UCSD-AML1 (cell line): ENCODE measurements at regions not wholly inside any gene's neighbourhood (a gene's known extent, or its start where the extent isn't known, plus 50 kb on each side); places are given as distances from the start of the nearest gene placed in this dataset.
A peak's percentile ranks its signal among the peaks of the same experiment; 100 is the strongest.
"Not testable (repeated sequence)": the region's sequence is repeated elsewhere in the genome, so short reads cannot be mapped to it uniquely, and the experiment has no call there.

ENCODE experiments used
- DNase-seq: peaks from one replicate; lab custom pipeline; 2025; ENCODE audit not compliant: unreplicated experiment; lab: John Stamatoyannopoulos, UW

DNA sequence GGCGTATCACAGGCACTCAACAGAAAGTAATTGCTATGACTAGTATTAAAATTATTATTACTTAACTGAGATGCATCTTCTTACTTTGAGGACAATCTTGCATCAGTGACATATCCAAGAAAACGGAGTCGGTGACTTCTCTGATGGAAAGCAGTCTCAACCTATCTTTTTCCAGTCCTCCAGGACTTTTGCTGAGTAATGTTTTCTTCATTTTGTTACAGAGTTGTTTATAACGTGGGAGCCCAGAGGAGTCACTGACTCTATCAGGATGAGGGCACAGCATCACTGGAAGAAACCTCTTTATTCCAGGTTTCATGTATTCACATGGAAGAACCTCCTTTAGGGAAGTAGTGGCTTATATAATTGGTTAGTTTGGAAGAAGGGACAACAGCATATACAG lies 51.5 kb upstream of the MELK start:
- DNase-seq, result no peak

GRCh38 chr9:36517131-36517530 lies 55.6 kb upstream of the MELK start:
- no peak for DNase-seq

DNA sequence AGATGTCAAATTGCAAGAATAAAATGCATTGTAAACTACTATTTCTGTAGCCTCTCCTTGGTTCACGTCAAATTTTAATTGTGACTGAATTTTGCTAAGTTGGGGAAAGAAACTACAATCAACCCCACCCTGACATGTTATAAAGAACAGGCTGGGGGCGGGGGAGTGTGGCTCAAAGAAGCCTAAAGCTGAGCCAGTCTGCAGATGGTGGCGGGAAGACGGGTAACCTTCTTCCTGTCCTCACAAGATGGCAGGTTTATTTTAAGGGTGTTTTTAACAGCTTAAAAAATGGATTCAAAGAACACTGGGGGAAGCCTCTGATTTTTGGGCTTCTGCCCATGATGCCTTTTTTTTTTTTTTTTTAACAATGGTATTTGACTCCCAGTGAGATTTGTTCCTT lies 68.5 kb upstream of the MELK start:
- DNase-seq, result no peak

DNA sequence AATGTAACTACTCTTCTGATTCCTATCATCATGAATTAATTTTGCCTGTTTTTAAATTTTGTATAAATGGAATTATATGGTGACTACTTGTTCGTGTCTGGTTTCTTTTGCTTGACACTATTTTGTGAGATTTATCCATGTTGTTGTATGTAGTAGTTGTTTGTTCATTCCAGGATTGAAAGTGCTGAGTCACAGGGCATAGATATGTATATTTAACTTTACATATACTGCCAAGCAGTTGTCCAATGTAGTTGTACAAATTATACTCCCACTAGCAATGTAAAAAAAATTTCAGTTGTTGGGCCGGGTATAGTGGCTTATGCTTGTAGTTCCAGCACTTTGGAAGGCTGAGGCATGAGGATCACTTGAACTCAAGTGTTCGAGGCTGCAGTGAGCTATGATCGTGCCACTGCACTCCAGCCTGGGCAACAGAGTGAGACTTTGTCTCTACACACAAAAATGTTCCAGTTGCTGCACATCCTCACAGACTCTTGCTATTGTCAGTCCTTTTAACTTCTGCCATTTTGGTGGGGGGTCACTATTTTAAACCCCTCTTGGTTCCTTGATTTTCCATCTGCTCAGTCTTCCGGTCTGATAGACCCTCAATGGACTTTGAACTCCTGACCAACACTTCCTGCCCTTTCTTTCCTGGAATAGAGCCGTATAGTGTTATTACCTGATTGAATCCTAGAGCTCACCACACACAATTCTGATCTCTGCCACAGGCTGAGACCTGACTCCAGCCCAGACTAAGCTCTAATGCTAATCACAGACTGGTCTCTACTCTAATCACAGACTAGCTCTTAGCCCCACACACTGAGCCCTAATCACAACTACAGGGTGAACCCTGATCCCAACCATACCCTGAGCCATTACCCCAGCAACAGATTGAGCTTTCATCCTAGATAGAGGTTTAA lies 69.3 kb upstream of the MELK start:
- DNase-seq, result no peak

- DNase-seq, result no peak
Observed at GRCh38 chr9:36501727-36502126, 71.0 kb upstream of the MELK start.

DNA sequence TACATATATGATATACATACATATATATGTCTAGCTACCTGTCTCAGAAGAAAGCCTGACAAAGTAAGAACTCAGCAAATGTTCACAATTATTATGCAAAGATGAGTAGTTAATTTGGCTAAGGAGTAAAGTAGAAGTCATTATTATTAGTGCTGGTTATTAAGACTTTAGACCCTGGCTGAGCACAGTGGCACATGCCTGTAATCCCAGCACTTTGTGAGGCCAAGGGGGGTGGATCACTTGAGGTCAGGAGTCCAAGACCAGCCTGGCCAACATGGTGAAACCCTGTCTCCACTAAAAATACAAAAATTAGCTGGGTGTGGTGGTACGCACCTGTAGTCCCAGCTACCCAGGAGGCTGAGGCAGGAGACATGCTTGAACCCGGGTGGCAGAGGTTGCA lies 71.8 kb upstream of the MELK start:
- not testable (repeated sequence) for DNase-seq

- DNase-seq, result no peak
Observed at GRCh38 chr9:36499174-36499890, 73.4 kb upstream of the MELK start.

DNA sequence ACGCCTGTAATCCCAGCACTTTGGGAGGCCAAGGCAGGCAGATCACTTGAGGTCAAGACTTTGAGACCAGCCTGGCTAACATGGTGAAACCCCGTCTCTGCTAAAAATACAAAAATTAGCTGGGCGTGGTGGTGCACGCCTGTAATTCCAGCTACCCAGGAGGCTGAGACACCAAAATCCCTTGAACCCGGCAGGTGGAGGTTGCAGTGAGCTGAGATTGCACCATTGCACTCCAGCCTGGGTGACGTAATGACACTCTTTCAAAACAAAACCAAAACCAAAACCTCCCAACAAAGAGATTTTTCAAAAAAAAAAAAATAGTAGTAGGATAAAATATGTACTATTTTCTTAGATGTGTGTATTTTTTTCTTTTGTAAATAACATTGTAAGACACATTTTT lies 79.1 kb upstream of the MELK start:
- not testable (repeated sequence) for DNase-seq

DNA sequence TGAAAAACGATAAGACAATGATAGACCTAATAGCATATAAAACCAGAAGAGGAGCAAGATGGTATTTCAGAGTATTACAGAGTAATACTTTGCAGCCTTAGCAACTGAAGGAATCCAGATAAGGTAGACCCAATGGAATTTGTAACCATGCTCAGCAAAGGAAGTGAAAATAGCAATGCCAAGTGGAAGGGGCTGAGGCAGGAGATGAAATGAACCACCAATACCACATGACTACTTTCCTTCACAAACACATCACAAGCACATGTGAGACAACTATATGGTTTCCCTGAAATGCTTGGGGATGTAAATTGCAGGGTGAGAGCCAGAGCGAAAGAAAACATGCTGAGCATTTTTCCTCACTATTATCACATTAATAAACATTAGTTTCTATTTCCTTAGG lies 79.8 kb upstream of the MELK start:
- no peak for DNase-seq

- DNase-seq, result no peak
Observed at GRCh38 chr9:36489453-36489852, 83.2 kb upstream of the MELK start.

- no peak for DNase-seq
Observed at GRCh38 chr9:36488389-36488756, 84.3 kb upstream of the MELK start.

GRCh38 chr9:36487482-36488388 lies 85.0 kb upstream of the MELK start:
- peak; percentile 97 for DNase-seq

DNA sequence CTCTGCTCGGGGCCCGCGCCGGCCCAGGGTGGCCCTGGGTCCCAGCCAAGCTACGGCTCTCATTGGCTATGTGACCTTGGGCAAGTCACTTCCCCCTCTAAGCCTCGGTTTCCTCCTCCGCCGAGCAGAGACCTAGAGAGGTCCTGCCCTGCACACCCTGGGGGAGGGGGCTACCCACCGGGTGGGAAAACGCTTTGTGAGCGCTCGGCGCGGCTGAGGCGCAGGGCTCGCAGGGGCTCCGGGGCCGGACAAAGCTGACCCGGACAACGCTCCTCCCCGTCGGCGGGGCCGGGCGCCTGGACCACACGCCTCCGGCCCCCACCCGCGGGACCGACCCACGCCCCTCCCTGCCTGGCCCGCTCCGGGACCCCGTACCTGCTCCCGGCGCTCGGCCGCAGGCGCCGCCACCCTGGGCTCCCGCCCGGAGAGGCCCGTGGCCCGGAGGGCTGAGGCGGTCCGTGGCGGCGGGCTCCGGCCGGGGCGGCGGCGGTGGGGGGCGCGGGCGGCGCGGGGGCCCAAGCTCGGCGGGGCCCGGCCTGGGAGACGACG lies 85.7 kb upstream of the MELK start:
- DNase-seq, result peak; percentile 68

DNA sequence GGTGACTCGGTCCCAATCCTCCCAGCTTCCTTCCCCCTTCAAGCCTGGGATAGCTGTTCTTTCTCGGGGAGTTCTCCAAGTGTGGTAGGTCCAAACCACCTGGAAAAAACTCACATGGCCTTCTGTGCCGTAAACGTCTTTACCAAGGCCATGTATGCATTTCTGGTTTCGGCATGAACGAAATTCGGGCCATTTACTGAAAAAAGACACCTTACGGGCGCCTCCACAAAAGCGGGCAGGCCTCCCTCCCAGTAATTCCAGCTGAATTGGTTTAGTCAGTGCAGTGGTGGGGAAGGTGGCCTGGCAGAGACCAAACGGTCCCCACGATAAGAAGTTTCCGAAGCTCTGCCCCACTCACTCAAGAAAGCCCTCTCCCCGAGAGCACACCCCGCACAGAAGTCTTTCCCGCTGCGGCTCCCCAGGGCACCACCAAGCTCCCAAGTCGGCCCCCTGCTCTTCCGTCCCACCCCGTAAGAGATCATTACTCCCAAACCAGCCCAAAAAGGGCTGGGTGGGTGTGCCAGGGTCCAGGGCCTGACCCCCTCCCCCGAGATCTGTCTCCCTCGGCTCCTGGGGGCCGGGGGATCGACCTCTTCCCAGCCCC lies 86.3 kb upstream of the MELK start:
- DNase-seq, result peak; percentile 63

- DNase-seq, result no peak
Observed at GRCh38 chr9:36485647-36486328, 85.7 kb upstream of the RNF38 start.

GRCh38 chr9:36484124-36484523 lies 84.1 kb upstream of the RNF38 start:
- no peak for DNase-seq

GRCh38 chr9:36479101-36479500 lies 79.0 kb upstream of the RNF38 start:
- no peak for DNase-seq

- no peak for DNase-seq
Observed at GRCh38 chr9:36471359-36471758, 71.3 kb upstream of the RNF38 start.

- peak; percentile 65 for DNase-seq
Observed at GRCh38 chr9:36470643-36471290, 70.7 kb upstream of the RNF38 start.

DNA sequence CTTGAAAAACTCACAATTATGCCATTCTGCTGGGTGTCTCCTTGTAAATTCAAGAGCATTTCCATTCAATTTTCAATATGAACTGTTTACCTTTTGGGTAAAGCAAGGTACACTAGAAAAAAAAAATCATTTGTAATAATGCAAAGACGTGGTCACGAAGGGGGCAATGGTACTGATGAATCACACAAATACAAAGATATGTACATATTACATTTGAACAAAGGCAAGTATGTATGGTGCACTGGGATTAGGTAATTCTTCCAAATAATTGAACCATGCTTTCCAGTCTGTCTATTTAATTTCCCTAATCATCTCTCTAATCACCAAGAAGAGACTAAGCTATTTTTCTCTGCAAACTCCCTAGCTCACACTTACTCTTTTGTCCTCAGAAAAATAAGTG lies 63.4 kb upstream of the RNF38 start:
- DNase-seq, result no peak
